H1 (cell line): ENCODE measurements at regions not wholly inside any gene's neighbourhood (a gene's known extent, or its start where the extent isn't known, plus 50 kb on each side); places are given as distances from the start of the nearest gene placed in this dataset.

Experiments
- CHD2 ChIP-seq: IDR thresholded peaks from 2 replicates; pipeline ENCODE4 v1.6.1; 2012; ENCODE audit warnings: low read length, improper control_type of control experiment
- CTCF ChIP-seq, 3 experiments: IDR thresholded peaks; 1 replicate in 2 of 3; 2 replicates in 1 of 3; pipeline versions ENCODE4 v1.5.1 to v1.6.1; 2011; ENCODE audit warnings: low read length in 3 of 3, mild to moderate bottlenecking in 3 of 3, inconsistent platforms in 2 of 3, low read depth in 1 of 3, moderate library complexity in 1 of 3; ENCODE audit not compliant: insufficient read depth in 1 of 3; ENCODE audit errors: control extremely low read depth in 1 of 3
- KDM5A ChIP-seq: fragments of 200-600 bp; IDR thresholded peaks from 2 replicates; pipeline ENCODE4 v1.7.1; 2012; ENCODE audit warnings: mild to moderate bottlenecking, low read length, inconsistent platforms, mixed read lengths
- MAX ChIP-seq: IDR thresholded peaks from 2 replicates; pipeline ENCODE4 v1.6.1; 2012; ENCODE audit warnings: inconsistent platforms
- PHF8 ChIP-seq: fragments of 200-600 bp; sonication (generic); conservative IDR thresholded peaks from 2 replicates; pipeline ENCODE4 v1.7.1; 2012; ENCODE audit warnings: low read depth, mild to moderate bottlenecking, inconsistent platforms, low read length, moderate library complexity
- POLR2A ChIP-seq, 2 experiments: IDR thresholded peaks; 1 replicate in 1 of 2; 2 replicates in 1 of 2; pipeline ENCODE4 v1.6.1; 2011; ENCODE audit warnings: low read depth in 2 of 2, low read length in 2 of 2, mild to moderate bottlenecking in 2 of 2; ENCODE audit errors: control extremely low read depth in 1 of 2
- RAD21 ChIP-seq, 2 experiments: IDR thresholded peaks in 1 of 2; conservative IDR thresholded peaks in 1 of 2; 2 replicates each; pipeline ENCODE4 v1.6.1; 2011; ENCODE audit warnings: low read depth in 2 of 2, low read length in 2 of 2, improper control_type of control experiment in 1 of 2, inconsistent platforms in 1 of 2, mild to moderate bottlenecking in 1 of 2, moderate library complexity in 1 of 2
- SP1 ChIP-seq: IDR thresholded peaks from 2 replicates; pipeline ENCODE4 v1.6.1; 2011; ENCODE audit warnings: low read depth, low read length
- TAF1 ChIP-seq: IDR thresholded peaks from 2 replicates; pipeline ENCODE4 v1.6.1; 2011; ENCODE audit warnings: mild to moderate bottlenecking, low read depth, low read length
- TAF7 ChIP-seq: optimal IDR thresholded peaks from 2 replicates; pipeline ENCODE3; 2011; ENCODE audit warnings: low read depth, mild to moderate bottlenecking, inconsistent platforms, low read length, moderate library complexity, borderline replicate concordance
- USF2 ChIP-seq: IDR thresholded peaks from 2 replicates; pipeline ENCODE4 v1.6.1; 2011; ENCODE audit warnings: low read length, improper control_type of control experiment

- TF ChIP-seq POLR2A (IDR thresholded peaks at IDR 0.05; ENCODE audit: control extremely low read depth in 1 of 2, low read depth in 2 of 2, low read length in 2 of 2) (no peak), PHF8 (no peak), CTCF (IDR thresholded peaks at IDR 0.05; ENCODE audit: control extremely low read depth in 1 of 3, insufficient read depth in 1 of 3, low read depth in 1 of 3, low read length in 3 of 3) (no peak), SP1 (no peak), KDM5A (no peak), CHD2 (no peak), TAF7 (no peak), MAX (no peak), RAD21 (IDR thresholded peaks at IDR 0.05 in 1 of 2, conservative IDR thresholded peaks at IDR 0.05 in 1 of 2; ENCODE audit: low read depth in 2 of 2, low read length in 2 of 2) (no peak), TAF1 (no peak), USF2 (no peak)
These were observed 456.0 kb upstream of the PTCHD4 start for GRCh38 chr6:48567016-48567415.
